ENCODE measurements at regions not wholly inside any gene's neighbourhood (a gene's known extent, or its start where the extent isn't known, plus 50 kb on each side); places are given as distances from the start of the nearest gene placed in this dataset.
"Not testable (repeated sequence)": the region's sequence is repeated elsewhere in the genome, so short reads cannot be mapped to it uniquely, and the experiment has no call there.

DNA sequence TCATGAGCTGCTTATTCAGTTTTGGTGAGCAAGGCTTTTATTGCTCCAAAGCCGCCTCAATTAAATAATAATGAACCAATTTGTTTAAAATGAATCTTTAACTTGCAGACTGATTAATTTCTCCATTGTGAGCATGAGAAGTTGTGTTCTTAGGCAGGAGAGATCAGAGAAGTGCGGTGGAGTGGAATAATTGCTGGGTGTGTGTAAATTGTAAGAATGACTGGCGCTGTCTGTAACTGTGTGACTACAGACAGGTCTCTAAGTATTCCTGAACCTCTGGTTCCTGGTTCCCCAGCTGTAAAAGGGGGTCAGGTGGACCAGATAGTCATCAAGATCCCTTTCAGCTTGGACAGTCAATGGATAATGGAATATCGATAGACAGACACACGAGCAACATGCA lies 98.0 kb upstream of the EFEMP1 start:
- no peak for DNase-seq

DNA sequence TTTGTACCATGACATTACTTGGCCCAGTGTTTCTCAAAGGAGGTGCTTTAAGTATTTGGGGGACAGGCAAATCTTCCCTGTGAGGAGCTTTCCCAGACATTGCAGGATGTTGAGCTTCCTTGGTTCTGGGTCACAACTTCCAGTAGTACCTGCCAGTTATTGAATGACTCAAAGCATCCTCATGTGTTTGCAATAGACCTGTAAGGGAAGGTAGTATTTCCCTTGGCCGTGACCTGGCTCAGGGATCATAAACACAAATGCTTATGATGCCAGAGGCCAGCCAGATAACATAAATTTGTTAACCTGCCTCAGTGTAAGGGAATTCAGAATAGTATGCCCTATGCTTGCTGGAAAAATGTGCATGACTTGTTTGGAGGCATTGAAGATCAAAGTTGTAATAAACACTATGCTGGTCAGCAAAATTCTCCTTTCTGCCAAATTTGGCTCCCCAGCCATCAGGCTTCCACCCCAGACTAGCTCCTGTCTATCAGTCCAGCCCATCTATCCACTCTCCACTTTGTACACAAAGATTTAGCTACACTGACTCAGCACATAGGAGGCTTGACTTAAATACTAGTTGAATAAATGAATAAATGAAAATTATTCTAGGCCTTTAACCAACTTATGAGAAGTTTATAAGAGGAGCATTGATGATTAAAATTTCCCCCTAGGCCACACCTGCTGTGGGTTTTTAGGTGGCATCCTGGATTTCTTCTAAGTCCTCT lies 102.0 kb upstream of the EFEMP1 start:
- DNase-seq, result no peak

DNA sequence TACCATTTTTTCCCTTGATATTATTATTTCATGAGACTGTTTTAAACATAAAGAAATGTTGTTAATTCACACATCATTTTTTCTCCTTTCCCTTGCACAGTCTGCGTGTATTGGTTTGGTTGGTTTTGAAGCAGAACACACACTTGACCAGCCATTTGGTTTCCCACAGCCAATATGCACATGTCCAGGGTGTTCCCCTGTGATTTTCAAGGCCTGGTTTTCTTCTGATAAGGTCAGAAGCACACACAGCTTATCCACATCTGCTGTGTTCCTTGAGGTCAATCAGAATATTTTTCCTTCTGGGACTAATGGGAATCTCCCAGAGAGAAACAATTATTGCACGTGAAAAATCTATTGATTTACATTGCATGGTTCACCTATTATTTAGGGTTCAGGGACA lies 103.2 kb upstream of the EFEMP1 start:
- DNase-seq, result no peak

DNA sequence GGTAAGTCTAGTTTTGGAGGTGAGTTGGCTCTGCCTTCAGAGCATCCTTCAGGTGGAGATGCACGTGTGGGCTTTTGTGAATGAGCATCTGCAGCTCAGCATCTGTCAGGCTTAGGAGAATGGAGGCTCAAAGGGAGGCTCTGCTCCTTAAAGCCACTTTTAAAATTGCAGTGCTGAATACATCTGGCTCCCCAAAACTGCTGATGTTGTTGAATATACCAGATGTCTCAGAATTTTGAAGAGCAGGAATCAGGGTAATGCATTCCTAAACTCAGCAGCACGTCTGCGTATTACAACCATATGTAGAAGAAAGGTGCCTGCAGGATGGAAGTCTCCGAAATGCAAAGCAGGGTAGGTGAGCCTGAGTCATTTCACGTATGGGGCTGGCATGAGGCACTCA lies 106.5 kb upstream of the EFEMP1 start:
- no peak for DNase-seq

DNA sequence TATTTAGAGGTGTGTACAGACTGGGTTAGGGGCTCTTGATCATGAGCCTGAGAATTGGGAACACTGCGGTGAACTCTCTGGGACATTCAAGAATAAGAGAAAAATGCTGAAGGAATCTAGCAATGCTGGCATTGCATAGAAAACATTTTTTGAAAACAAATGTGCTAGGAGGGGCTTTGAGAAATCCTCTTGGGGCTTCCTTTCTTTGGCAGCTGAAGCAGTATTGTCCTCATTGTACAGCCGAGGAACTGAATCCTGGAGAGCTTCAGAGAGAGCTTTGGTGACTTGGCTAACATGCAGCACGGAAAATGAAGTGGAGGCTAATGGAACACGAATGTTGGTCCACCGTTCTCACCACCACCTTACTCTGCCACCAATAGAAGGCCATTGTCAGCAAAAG lies 107.3 kb upstream of the EFEMP1 start:
- DNase-seq, result no peak

DNA sequence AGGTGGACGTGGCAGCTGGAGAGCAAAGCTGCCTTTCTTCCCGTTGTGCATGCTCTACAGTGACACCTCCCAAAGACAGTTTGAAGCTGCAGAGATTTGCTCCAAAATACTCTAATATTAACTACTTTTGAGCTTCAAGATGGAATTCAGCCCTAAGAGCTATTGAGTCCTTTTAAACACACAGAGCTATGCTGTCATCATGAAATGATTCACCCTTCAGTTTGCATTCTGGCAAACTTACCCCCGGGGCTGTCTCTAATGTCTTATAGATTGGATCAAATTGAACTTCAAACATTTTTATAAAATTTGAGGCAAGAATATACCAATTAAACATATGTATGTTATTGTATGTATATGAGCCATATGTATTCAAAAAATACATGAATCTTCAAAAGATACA lies 110.7 kb upstream of the EFEMP1 start:
- DNase-seq, result no peak

DNA sequence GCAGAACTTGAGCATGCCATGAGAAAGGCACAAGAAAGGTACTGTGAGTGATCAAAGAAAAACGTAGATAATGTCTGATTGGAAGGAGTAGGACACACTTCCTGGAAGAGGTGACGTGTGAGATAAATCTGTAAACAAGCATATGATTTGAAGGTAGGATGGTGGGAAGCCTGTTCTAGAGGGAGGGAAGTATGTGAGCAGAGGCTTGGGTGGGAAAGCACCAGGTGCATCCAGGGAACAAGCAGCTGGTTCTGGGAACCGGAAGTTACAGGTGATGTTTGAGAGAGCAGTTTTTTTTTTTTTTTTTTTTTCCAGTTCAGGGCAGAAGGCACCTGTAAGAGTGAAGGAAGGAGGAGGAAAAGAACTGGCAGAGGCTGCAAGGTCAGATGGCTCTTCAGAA lies 116.6 kb upstream of the EFEMP1 start:
- no peak for DNase-seq

DNA sequence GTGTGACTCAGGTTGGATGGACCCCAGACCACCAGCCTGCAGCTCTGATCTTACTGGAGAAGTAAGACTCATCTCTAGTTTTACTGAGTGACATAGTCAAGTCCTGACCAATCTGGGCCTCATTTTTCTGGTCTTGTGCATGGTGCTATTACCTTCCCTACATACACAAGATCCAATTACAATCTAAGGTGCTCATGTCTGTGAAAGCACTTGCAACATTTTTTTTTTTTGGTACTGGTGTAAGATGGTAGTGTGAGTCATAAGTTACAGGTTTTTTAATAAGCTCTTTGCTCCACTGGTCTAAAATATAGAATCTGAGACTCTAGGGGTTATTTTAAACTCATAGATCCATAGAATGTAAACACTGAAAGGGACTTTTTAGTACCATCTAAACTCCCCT lies 117.3 kb upstream of the EFEMP1 start:
- DNase-seq, result no peak

DNA sequence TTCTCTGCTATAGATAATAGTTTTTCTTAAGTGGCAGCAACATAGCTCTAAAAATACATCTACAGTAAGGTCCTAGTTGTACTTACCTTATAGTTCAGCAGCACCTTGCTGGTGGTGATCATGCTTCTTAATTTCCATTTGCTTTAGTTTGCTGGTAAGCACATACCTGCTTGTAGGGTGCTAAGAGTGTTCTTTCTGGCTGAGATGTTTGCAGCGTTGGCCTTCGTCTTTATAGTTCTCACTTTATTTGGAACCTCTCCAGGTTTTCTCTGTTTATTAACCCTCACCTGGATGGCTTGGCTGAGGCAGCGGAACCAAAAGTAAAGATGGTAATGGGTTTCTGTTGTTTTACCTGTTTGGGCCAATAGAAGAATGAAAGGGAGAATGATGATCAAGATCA lies 123.6 kb upstream of the EFEMP1 start:
- no peak for DNase-seq

DNA sequence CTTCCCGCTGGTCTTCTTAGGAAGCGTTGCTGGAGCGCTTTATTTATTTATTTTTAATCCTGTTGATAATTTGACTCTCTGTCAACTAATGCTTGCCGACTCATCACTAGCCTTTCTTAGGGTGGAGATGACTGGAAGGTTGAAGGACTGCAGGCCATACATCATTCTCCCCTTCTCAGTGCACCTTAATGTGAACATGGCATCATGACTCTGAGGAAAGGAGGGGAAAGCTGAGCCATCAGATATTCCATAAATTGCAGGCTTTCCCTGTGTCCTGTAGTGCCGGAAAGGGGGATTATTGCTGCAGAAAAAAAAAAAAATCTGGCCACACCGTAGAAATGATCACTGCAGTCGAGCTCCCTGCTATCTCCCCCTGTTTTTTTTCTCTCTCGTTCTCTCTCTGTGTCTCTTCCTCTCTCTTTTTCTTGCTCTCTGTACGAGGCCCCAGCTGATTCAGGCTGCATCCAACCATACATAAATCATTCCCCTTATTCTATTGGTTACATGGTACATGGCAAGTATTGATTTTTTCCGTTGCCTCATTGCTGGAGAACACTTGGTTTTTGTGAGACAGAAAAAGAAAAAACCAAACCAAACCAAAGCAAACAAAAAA lies 125.8 kb upstream of the EFEMP1 start:
- no peak for DNase-seq

DNA sequence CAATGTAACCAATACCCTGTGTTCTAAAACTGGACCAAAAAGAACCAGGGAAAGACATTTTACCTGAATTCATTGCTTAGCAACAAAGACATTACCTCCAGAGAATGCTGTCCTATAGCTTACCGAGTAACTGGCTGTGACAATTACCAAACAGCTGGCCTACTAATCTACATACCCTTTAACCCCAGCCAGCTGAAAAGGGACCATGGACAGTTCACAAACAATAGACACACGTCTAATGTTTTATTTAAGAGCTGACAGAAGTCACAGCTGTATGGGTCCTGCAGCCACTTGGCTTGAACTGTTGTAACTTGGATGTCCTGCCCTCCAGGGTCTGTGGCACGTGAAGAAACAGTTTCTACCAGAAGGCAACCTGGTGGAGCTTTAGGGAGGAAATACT lies 130.1 kb upstream of the EFEMP1 start:
- DNase-seq, result no peak

DNA sequence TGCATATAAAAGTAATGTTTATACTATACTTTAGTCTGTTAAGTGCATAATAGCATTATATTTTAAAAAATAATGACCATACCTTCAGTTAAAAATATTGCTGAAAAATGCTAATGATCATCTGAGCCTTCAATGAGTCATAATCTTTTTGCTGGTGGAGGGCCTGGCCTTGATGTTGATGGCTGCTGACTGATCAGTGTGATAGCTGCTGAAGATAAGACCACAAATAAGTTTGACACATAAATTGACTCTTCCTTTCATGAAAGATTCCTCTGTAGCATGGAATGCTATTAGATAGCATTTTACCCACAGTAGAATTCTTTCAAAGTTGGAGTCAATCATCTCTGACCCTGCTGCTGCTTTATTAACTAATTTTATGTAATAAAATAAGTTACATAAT lies 128.4 kb upstream of the CCDC85A start:
- no peak for DNase-seq

DNA sequence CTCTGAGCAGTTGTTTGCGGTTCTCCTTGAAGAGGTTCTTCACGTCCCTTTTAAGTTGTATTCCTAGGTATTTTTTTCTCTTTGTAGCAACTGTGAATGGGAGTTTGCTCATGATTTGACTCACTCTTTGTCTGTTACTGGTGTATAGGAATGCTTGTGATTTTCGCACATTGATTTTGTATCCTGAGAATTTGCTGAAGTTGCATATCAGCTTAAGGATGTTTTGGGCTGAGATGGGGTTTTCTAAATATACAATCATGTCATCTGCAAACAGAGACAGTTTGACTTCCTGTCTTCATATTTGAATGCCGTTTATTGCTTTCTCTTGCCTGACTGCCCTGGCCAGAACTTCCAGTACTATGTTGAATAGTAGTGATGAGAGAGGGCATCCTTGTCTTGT lies 122.5 kb upstream of the CCDC85A start:
- DNase-seq, result not testable (repeated sequence)

DNA sequence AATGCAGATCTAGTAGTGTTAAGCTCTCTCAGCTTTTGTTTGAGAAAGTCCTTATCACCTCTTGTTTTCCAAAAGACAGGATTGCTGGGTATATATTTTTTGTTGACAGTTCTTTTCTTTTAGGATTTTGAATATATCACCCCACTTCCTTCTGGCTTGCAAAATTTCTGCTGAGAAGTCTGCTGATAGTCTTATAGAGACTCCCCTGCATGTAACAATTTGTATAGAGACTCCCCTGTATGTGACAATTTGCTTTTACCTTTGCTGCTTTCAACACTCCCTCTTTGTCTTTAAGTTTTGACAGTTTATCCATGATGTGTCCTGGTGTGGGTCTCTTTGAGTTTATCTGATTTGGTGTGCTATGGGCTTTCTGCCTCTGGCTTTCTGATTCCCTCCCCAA lies 115.0 kb upstream of the CCDC85A start:
- no peak for DNase-seq

DNA sequence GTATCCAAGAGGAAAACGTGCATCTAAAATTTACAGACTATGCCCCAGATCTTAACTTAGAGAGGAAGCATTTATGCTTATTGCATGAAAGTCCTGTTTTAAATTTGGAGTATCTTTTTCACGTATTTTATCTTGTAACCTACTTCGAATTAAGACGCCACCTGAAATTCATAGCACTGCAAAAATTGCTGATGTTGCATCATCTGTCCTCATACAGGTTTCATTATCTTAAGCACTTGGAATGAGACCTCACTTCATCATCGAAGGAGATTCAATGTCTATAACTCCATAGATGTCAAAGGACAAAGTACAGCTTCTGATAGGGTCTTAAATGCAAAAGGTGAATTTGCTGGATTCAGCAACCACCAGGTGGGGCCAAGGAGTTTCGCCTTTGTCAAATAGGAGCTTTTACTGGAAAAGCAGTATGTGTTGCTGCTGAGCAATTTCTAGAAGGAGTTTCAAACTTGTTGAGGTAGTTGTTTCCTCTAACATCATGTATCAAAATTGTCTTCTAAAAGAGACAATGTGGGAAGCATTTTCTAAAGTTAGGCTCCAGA lies 106.4 kb upstream of the CCDC85A start:
- DNase-seq, result peak; percentile 7

DNA sequence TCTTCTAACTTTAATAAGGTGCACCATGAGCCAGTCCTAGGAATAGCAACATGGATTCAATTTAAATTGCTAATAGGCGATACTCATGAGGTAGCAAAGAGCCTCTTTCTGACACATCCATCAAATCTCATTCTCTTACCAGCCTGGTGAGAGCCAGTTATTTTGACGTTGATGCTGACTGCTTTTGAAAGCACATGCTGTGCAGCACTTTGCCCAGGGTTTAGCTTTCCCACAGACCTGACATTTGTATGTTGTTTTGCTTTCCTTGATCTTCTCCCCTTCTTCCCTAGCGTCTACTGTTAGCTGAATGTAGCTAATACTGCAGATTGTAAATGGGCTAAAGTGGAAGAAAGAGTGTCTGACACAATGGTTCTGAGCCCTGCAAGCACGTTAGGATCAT lies 101.1 kb upstream of the CCDC85A start:
- no peak for DNase-seq

DNA sequence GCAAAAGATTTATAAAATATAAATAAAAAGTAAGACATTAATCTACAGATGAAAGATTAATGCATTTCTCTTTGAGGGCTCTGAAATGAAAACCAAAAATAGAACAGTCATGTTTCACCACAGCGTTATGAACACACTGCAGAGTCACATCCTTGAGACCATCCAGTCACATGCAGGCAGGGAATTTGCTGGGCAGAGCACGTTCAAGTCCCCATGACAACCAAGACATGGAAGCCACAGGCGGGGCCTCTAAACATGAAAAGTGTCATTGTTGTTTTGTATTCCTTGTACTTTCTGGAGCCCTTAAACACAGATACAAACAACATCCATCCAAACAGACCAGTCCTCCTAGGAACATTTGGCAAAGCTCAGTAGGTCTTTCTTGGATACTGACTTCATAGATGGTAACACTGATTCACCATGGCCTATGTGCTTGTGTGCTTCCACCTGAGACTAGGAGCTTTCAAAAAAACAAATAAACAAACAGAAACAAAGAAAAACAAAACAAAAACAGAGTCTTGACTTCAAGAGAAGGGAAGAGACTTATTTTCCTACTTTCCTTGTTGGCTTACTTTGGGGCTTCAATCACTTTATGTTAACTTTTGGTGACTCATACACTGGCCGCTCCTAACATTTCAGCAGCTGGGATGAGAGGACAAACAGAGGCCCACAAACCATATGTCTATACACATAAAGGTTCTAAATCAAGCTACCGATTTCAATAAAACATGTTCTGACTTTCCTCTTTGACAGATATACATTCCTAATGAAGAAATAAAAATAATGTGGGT lies 99.5 kb upstream of the CCDC85A start:
- DNase-seq, result no peak

DNA sequence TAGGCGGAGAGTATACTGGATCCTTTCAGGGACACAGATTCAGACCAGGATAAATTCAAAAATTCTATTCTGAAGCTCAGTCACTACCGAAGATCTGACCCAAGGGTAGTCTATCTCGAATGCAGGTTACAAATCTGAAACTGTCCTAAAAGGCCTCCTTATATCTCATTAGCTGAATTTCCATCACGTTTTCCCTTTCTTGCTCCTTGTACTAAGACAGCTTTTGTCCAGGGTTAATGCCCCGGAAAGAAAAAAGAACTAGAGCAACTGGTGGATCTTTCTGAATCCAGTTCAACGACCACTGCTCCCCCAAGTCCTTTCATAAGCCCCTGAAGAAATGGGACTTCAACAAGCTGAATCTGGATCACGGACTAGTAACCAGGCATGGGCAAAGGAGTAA lies 97.5 kb upstream of the CCDC85A start:
- DNase-seq, result no peak

DNA sequence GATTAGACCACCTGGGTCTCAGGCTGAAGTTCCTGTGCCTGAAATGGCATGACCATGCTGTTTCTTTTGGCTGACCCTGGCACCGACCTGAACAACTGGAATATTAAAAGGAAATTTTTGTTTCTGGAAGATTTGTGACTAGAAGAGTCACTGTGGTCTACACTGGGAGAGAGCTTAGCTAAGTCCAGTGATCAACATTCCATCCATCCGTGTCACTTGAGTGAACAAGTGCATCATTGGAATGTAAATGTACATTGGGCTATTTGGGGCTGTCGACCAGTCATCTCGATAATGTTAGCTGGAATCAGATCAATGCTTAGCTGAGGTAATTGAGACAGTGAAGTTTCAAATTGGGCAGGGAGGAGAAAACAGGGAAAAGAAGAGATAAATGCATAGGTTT lies 95.4 kb upstream of the CCDC85A start:
- DNase-seq, result no peak

DNA sequence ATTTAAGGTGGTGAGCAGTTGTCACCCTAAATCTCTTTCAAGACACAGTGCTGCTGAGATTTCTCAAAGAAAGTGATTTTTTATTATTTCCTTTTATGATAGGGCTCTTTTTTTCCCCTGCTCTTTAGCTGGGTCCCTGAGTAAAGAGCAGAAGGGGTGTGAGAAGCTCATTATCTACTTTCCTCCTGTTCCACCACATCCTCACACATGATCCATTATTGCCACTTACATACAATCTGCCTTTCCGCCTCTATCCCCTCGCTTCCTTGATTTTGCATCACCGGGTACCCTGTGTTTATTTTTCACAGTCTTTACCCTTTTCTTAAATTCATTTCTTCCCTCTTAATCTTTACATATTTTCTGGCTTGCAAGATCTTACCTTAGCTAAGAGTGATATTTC lies 93.9 kb upstream of the CCDC85A start:
- no peak for DNase-seq

DNA sequence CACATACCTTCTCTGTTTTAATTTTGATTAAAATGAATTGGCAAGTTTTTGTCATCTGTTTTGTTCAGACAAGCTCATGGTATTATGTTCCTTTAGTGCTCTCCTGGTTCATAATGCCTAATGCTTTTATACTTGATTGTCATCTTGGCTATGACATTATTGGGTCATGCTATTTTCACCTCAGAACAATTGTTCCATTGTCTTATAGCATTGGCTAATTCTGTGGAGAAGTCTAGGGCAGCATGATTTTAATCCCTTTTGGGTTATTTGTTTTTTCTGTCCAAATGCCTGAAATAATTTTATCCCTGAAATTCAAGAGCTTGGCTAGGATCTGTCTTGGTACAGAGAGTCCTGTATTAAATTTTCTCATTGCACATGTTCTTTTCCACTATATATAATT lies 83.8 kb upstream of the CCDC85A start:
- no peak for DNase-seq

DNA sequence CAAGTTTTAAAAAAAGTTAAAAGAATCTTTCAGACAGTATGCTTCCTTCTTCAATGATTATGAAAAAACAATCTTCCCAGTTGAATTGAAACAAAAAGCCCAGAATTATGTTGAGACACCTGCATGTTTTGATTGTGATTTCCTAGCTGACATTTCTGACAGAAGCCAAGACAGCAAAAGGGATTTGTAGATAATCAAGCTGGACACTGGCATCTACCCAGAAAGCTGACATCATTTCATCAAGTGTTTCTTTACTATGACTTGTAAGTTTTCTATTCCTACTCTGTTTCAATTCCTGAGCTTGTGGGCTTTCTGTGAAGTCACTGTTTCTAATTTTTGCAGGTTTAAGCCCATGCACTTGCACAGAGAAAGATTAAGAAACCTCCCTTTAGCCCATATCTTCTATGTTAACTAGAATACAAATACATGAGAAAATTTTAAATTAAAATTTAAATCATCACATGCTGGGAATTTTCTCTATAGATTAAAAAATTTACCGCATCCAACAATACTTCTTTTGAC lies 82.9 kb upstream of the CCDC85A start:
- no peak for DNase-seq

DNA sequence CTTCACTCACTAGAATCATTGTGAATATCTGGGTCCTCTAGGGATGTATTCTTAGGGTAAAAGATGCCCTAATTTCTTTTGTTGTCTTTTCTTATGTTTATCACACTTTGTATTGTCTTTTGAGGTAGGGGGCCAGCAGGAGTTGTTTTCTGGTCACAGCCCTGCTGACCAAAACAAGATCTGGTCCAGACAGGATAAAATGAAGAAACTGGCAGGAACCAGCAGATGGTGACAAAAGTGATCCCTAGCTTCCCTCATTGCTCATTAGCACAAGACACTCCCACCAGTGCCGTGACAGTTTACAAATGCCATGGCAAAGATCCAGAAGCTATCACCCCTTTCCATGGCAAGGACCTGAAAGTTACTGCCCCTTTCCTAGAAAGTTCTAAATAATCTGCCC lies 81.7 kb upstream of the CCDC85A start:
- DNase-seq, result no peak

DNA sequence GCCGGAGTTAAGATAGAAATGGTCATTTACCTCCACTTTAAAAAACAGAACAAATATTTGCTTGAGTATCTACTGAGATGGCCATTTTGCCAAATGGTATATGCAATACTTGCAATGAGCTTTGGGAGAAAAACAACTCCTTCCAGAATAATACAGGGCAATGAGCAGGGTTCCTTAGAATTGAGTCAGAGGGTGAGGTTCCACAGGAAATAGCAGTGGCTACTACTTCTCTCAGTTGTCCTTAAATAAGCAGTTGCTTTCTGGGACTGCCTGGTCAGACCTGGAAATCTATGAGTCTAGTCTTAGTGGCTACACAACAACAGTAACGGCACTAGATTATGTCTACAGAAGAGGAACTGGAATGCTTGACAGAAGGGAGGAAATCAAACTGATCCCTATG lies 80.9 kb upstream of the CCDC85A start:
- DNase-seq, result no peak
